ENCODE measurements at regions not wholly inside any gene's neighbourhood (a gene's known extent, or its start where the extent isn't known, plus 50 kb on each side); places are given as distances from the start of the nearest gene placed in this dataset.

- DNase-seq (ENCODE audit: low read depth), result no peak
Observed at GRCh38 chr2:150417278-150417677, 70.2 kb downstream of the RND3 start.

- no peak for DNase-seq (ENCODE audit: low read depth)
Observed at GRCh38 chr2:150415022-150415421, 72.4 kb downstream of the RND3 start.

- DNase-seq (ENCODE audit: low read depth), result no peak
Observed at GRCh38 chr2:150413910-150414309, 73.6 kb downstream of the RND3 start.

GRCh38 chr2:150413366-150413765 lies 74.1 kb downstream of the RND3 start:
- DNase-seq (ENCODE audit: low read depth), result no peak

- DNase-seq (ENCODE audit: low read depth), result peak; percentile 77
Observed at GRCh38 chr2:150410809-150411208, 76.7 kb downstream of the RND3 start.

- DNase-seq (ENCODE audit: low read depth), result no peak
Observed at GRCh38 chr2:150409196-150409595, 78.3 kb downstream of the RND3 start.

- DNase-seq (ENCODE audit: low read depth), result no peak
Observed at GRCh38 chr2:150404147-150404546, 83.3 kb downstream of the RND3 start.

- no peak for DNase-seq (ENCODE audit: low read depth)
Observed at GRCh38 chr2:150403457-150403856, 84.0 kb downstream of the RND3 start.

GRCh38 chr2:150402953-150403352 lies 84.5 kb downstream of the RND3 start:
- no peak for DNase-seq (ENCODE audit: low read depth)

- DNase-seq (ENCODE audit: low read depth), result no peak
Observed at GRCh38 chr2:150400849-150401248, 86.6 kb downstream of the RND3 start.

GRCh38 chr2:150392614-150393013 lies 94.9 kb downstream of the RND3 start:
- DNase-seq (ENCODE audit: low read depth), result no peak

GRCh38 chr2:150391779-150392178 lies 95.7 kb downstream of the RND3 start:
- DNase-seq (ENCODE audit: low read depth), result no peak

- no peak for DNase-seq (ENCODE audit: low read depth)
Observed at GRCh38 chr2:150389447-150389846, 98.0 kb downstream of the RND3 start.

- DNase-seq (ENCODE audit: low read depth), result no peak
Observed at GRCh38 chr2:150388289-150388625, 99.2 kb downstream of the RND3 start.

GRCh38 chr2:150387586-150388288 lies 99.7 kb downstream of the RND3 start:
- no peak for DNase-seq (ENCODE audit: low read depth)

GRCh38 chr2:150385211-150385610 lies 102.3 kb downstream of the RND3 start:
- no peak for DNase-seq (ENCODE audit: low read depth)

- no peak for DNase-seq (ENCODE audit: low read depth)
Observed at GRCh38 chr2:150383587-150383986, 103.9 kb downstream of the RND3 start.

GRCh38 chr2:150379166-150379565 lies 108.3 kb downstream of the RND3 start:
- DNase-seq (ENCODE audit: low read depth), result no peak

- no peak for DNase-seq (ENCODE audit: low read depth)
Observed at GRCh38 chr2:150378686-150379085, 108.8 kb downstream of the RND3 start.

GRCh38 chr2:150376553-150377335 lies 110.7 kb downstream of the RND3 start:
- DNase-seq (ENCODE audit: low read depth), result peak; percentile 4

- no peak for DNase-seq (ENCODE audit: low read depth)
Observed at GRCh38 chr2:150375333-150375732, 112.1 kb downstream of the RND3 start.

- DNase-seq (ENCODE audit: low read depth), result no peak
Observed at GRCh38 chr2:150374492-150374891, 113.0 kb downstream of the RND3 start.

GRCh38 chr2:150373374-150373773 lies 114.1 kb downstream of the RND3 start:
- no peak for DNase-seq (ENCODE audit: low read depth)
